ENCODE measurements at regions not wholly inside any gene's neighbourhood (a gene's known extent, or its start where the extent isn't known, plus 50 kb on each side); places are given as distances from the start of the nearest gene placed in this dataset.

GRCh38 chr15:72961346-72961745 is 90.9 kb upstream of the NEO1 start:
- Histone ChIP-seq H3K27ac (no peak overlapping the region), H3K27me3 (no peaks in the 10 kb centered on the region)
- TF ChIP-seq CTCF (IDR thresholded peaks at IDR 0.05; ENCODE audit: low read depth, low read length), result no peak

GRCh38 chr15:72958634-72959033 is 93.6 kb upstream of the NEO1 start:
- no peaks in the 10 kb centered on the region for H3K36me3 ChIP-seq
- no peak overlapping the region for H3K4me3 ChIP-seq
- no peaks in the 10 kb centered on the region for H3K4me1 ChIP-seq (ENCODE audit: low read depth)
- no peaks in the 10 kb centered on the region for H3K27me3 ChIP-seq
- no peak for DNase-seq (ENCODE audit: low read depth in 1 of 2, low spot score in 1 of 2)
- no peak for TF ChIP-seq CTCF (IDR thresholded peaks at IDR 0.05; ENCODE audit: low read depth, low read length)
- H3K9me3 ChIP-seq (ENCODE audit: low read depth), result no peaks in the 10 kb centered on the region
- no peak overlapping the region for H3K27ac ChIP-seq

More at GRCh38 chr15:72961346-72961745, 90.9 kb upstream of the NEO1 start:
- Histone ChIP-seq H3K9me3 (ENCODE audit: low read depth) (no peaks in the 10 kb centered on the region), H3K4me1 (ENCODE audit: low read depth) (no peaks in the 10 kb centered on the region), H3K4me3 (no peak overlapping the region), H3K36me3 (no peaks in the 10 kb centered on the region)
- DNase-seq (ENCODE audit: low read depth in 1 of 2, low spot score in 1 of 2), result no peak

- H3K4me3 ChIP-seq, result no peak overlapping the region
- no peaks in the 10 kb centered on the region for H3K36me3 ChIP-seq
- DNase-seq (ENCODE audit: low read depth in 1 of 2, low spot score in 1 of 2), result no peak
- no peak overlapping the region for H3K27ac ChIP-seq
- no peak for TF ChIP-seq CTCF (IDR thresholded peaks at IDR 0.05; ENCODE audit: low read depth, low read length)
- no peaks in the 10 kb centered on the region for H3K9me3 ChIP-seq (ENCODE audit: low read depth)
- H3K27me3 ChIP-seq, result no peaks in the 10 kb centered on the region
- H3K4me1 ChIP-seq (ENCODE audit: low read depth), result no peaks in the 10 kb centered on the region
Measured at GRCh38 chr15:72953306-72953705, 99.0 kb upstream of the NEO1 start.

GRCh38 chr15:72952151-72952550 is 100.1 kb upstream of the NEO1 start:
- no peak for TF ChIP-seq CTCF (IDR thresholded peaks at IDR 0.05; ENCODE audit: low read depth, low read length)
- Histone ChIP-seq H3K4me3 (no peak overlapping the region), H3K36me3 (no peaks in the 10 kb centered on the region), H3K27ac (no peak overlapping the region), H3K4me1 (ENCODE audit: low read depth) (no peaks in the 10 kb centered on the region), H3K27me3 (no peaks in the 10 kb centered on the region), H3K9me3 (ENCODE audit: low read depth) (no peaks in the 10 kb centered on the region)
- no peak for DNase-seq (ENCODE audit: low read depth in 1 of 2, low spot score in 1 of 2)

GRCh38 chr15:72948662-72949061 is 103.6 kb upstream of the NEO1 start:
- Histone ChIP-seq H3K27me3 (no peaks in the 10 kb centered on the region), H3K9me3 (ENCODE audit: low read depth) (no peaks in the 10 kb centered on the region)
- no peak for TF ChIP-seq CTCF (IDR thresholded peaks at IDR 0.05; ENCODE audit: low read depth, low read length)

GRCh38 chr15:72947709-72948108 is 104.6 kb upstream of the NEO1 start:
- no peak for DNase-seq (ENCODE audit: low read depth in 1 of 2, low spot score in 1 of 2)
- Histone ChIP-seq H3K4me1 (ENCODE audit: low read depth) (no peaks in the 10 kb centered on the region), H3K4me3 (no peak overlapping the region), H3K9me3 (ENCODE audit: low read depth) (no peaks in the 10 kb centered on the region), H3K27ac (no peak overlapping the region), H3K27me3 (no peaks in the 10 kb centered on the region), H3K36me3 (no peaks in the 10 kb centered on the region)
- TF ChIP-seq CTCF (IDR thresholded peaks at IDR 0.05; ENCODE audit: low read depth, low read length), result no peak

More at GRCh38 chr15:72948662-72949061, 103.6 kb upstream of the NEO1 start:
- H3K36me3 ChIP-seq, result no peaks in the 10 kb centered on the region
- DNase-seq (ENCODE audit: low read depth in 1 of 2, low spot score in 1 of 2), result no peak
- no peaks in the 10 kb centered on the region for H3K4me1 ChIP-seq (ENCODE audit: low read depth)
- no peak overlapping the region for H3K27ac ChIP-seq
- no peak overlapping the region for H3K4me3 ChIP-seq
